ENCODE measurements at regions not wholly inside any gene's neighbourhood (a gene's known extent, or its start where the extent isn't known, plus 50 kb on each side); places are given as distances from the start of the nearest gene placed in this dataset.
A peak's percentile ranks its signal among the peaks of the same experiment; 100 is the strongest.

- H3K4me3 Mint-ChIP-seq = no peak overlapping the region
- H3K9me3 Mint-ChIP-seq = no peaks in the 10 kb centered on the region
- no peaks in the 10 kb centered on the region for H3K36me3 Mint-ChIP-seq
- no peak for TF ChIP-seq CTCF (IDR thresholded peaks at IDR 0.05; ENCODE audit: unreplicated experiment)
- peak overlapping the region; percentile 87 for H3K27ac Mint-ChIP-seq
- no peak for DNase-seq (ENCODE audit: low spot score in 2 of 2, unreplicated experiment in 2 of 2)
- peaks cover 47% of the 10 kb centered on the region for H3K4me1 Mint-ChIP-seq
- H3K27me3 Mint-ChIP-seq (ENCODE audit: low read depth) = no peaks in the 10 kb centered on the region
These were observed 283.9 kb upstream of the ADAMTSL1 start for GRCh38 chr9:18189871-18190670.

- no peaks in the 10 kb centered on the region for H3K36me3 Mint-ChIP-seq
- peak overlapping the region; percentile 69 for H3K27ac Mint-ChIP-seq
These were observed 283.1 kb upstream of the ADAMTSL1 start for GRCh38 chr9:18190671-18191374.

GRCh38 chr9:18194316-18194715 is 279.6 kb upstream of the ADAMTSL1 start:
- Mint-ChIP-seq H3K27ac (peak overlapping the region; percentile 43), H3K36me3 (no peaks in the 10 kb centered on the region), H3K27me3 (ENCODE audit: low read depth) (no peaks in the 10 kb centered on the region), H3K9me3 (no peaks in the 10 kb centered on the region), H3K4me1 (peaks cover 23% of the 10 kb centered on the region), H3K4me3 (no peak overlapping the region)
- no peak for DNase-seq (ENCODE audit: low spot score in 2 of 2, unreplicated experiment in 2 of 2)
- no peak for TF ChIP-seq CTCF (IDR thresholded peaks at IDR 0.05; ENCODE audit: unreplicated experiment)

More at GRCh38 chr9:18190671-18191374, 283.1 kb upstream of the ADAMTSL1 start:
- DNase-seq (ENCODE audit: low spot score in 2 of 2, unreplicated experiment in 2 of 2) = no peak
- H3K27me3 Mint-ChIP-seq (ENCODE audit: low read depth) = no peaks in the 10 kb centered on the region
- TF ChIP-seq CTCF (IDR thresholded peaks at IDR 0.05; ENCODE audit: unreplicated experiment) = no peak
- H3K4me3 Mint-ChIP-seq = no peak overlapping the region
- H3K9me3 Mint-ChIP-seq = no peaks in the 10 kb centered on the region
- H3K4me1 Mint-ChIP-seq = peaks cover 41% of the 10 kb centered on the region

- H3K36me3 Mint-ChIP-seq = no peaks in the 10 kb centered on the region
- H3K27me3 Mint-ChIP-seq (ENCODE audit: low read depth) = no peaks in the 10 kb centered on the region
- no peak for TF ChIP-seq CTCF (IDR thresholded peaks at IDR 0.05; ENCODE audit: unreplicated experiment)
- no peaks in the 10 kb centered on the region for H3K9me3 Mint-ChIP-seq
- H3K4me3 Mint-ChIP-seq = no peak overlapping the region
- no peak for DNase-seq (ENCODE audit: low spot score in 2 of 2, unreplicated experiment in 2 of 2)
- no peak overlapping the region for H3K27ac Mint-ChIP-seq
- H3K4me1 Mint-ChIP-seq = peaks cover 15% of the 10 kb centered on the region
These were observed 278.7 kb upstream of the ADAMTSL1 start for GRCh38 chr9:18195223-18195622.

GRCh38 chr9:18202924-18203323 is 271.0 kb upstream of the ADAMTSL1 start:
- H3K4me3 Mint-ChIP-seq = no peak overlapping the region
- H3K27ac Mint-ChIP-seq = no peak overlapping the region
- peaks cover 3% of the 10 kb centered on the region for H3K4me1 Mint-ChIP-seq
- DNase-seq (ENCODE audit: low spot score in 2 of 2, unreplicated experiment in 2 of 2) = no peak
- TF ChIP-seq CTCF (IDR thresholded peaks at IDR 0.05; ENCODE audit: unreplicated experiment) = no peak
- no peaks in the 10 kb centered on the region for H3K9me3 Mint-ChIP-seq
- H3K36me3 Mint-ChIP-seq = no peaks in the 10 kb centered on the region
- H3K27me3 Mint-ChIP-seq (ENCODE audit: low read depth) = no peaks in the 10 kb centered on the region

Measured in mesothelial cell of epicardium (in vitro differentiated cells).